Testis (tissue), 2 donors: ENCODE measurements at regions not wholly inside any gene's neighbourhood (a gene's known extent, or its start where the extent isn't known, plus 50 kb on each side); places are given as distances from the start of the nearest gene placed in this dataset.

ENCODE experiments used
- POLR2A ChIP-seq: fragments of 450-650 bp; IDR thresholded peaks from one replicate; pipeline ENCODE4 v1.6.1; 2017; ENCODE audit warnings: antibody characterized with exemption, mild to moderate bottlenecking, moderate library complexity
- TF ChIP-seq, protein P1 (sequence below), 3 experiments: fragments of 450-650 bp in 2 of 3; fragments of 200-600 bp in 1 of 3; sonication (generic) in 1 of 3; IDR thresholded peaks; one replicate each; pipeline ENCODE4 v1.5.1; 2016 to 2019; ENCODE audit warnings: antibody characterized with exemption in 3 of 3, mild to moderate bottlenecking in 2 of 3, moderate library complexity in 1 of 3

DNA sequence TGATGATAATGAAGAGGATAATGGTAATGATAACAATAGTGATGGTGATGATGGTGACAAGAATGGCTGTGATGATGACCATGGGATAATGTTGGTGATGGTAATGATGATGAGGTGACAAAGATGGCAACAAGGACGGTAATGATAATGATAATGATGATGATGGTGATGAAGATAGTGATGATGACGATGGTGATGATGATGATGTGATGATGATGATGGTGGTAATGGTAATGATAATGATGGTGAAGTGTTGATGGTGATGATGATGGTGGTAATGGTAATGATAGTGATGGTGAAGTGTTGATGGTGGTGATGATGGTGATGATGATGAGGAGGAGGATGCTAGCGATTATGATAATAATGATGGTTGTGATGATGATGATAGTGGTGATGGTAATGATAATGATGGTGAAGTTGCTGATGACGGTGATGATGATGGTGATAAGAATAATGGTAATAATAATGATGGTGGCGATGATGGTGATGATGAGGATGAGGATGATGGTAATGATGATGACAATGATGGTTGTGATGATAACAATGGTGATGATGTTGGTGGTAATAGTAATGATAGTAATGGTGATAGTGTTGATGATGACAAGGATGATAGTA lies 54.7 kb upstream of the OPCML start:
- TF ChIP-seq, protein P1, sequence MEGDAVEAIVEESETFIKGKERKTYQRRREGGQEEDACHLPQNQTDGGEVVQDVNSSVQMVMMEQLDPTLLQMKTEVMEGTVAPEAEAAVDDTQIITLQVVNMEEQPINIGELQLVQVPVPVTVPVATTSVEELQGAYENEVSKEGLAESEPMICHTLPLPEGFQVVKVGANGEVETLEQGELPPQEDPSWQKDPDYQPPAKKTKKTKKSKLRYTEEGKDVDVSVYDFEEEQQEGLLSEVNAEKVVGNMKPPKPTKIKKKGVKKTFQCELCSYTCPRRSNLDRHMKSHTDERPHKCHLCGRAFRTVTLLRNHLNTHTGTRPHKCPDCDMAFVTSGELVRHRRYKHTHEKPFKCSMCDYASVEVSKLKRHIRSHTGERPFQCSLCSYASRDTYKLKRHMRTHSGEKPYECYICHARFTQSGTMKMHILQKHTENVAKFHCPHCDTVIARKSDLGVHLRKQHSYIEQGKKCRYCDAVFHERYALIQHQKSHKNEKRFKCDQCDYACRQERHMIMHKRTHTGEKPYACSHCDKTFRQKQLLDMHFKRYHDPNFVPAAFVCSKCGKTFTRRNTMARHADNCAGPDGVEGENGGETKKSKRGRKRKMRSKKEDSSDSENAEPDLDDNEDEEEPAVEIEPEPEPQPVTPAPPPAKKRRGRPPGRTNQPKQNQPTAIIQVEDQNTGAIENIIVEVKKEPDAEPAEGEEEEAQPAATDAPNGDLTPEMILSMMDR (IDR thresholded peaks at IDR 0.05), result no peak
- TF ChIP-seq POLR2A, result no peak
